ENCODE measurements at regions not wholly inside any gene's neighbourhood (a gene's known extent, or its start where the extent isn't known, plus 50 kb on each side); places are given as distances from the start of the nearest gene placed in this dataset.

DNA sequence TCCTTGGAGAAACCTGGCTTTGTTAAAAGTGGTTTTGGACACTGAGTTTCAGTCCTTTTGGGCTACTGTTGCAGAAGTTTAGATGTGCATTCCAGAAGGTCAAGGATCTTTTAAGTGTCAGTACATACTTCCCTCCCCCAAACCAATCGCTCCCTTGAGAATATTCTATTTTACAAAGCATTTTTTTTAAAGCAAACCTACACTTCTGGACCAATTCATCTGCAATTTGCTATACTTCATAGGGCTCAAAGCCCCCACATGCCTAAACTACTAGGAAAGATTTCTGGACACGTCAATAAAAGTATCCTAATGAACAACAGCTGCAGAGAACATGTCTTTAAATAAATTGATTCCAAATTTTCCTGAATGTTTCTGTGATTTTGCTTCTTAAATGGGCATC is 157.6 kb downstream of the RDH14 start:
- TF ChIP-seq, protein P1, sequence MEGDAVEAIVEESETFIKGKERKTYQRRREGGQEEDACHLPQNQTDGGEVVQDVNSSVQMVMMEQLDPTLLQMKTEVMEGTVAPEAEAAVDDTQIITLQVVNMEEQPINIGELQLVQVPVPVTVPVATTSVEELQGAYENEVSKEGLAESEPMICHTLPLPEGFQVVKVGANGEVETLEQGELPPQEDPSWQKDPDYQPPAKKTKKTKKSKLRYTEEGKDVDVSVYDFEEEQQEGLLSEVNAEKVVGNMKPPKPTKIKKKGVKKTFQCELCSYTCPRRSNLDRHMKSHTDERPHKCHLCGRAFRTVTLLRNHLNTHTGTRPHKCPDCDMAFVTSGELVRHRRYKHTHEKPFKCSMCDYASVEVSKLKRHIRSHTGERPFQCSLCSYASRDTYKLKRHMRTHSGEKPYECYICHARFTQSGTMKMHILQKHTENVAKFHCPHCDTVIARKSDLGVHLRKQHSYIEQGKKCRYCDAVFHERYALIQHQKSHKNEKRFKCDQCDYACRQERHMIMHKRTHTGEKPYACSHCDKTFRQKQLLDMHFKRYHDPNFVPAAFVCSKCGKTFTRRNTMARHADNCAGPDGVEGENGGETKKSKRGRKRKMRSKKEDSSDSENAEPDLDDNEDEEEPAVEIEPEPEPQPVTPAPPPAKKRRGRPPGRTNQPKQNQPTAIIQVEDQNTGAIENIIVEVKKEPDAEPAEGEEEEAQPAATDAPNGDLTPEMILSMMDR (IDR thresholded peaks at IDR 0.05; ENCODE audit: insufficient read depth, missing control alignments): no peak
- no peak for FAIRE-seq
- DNase-seq (ENCODE audit: insufficient read length, low spot score): no peak

DNA sequence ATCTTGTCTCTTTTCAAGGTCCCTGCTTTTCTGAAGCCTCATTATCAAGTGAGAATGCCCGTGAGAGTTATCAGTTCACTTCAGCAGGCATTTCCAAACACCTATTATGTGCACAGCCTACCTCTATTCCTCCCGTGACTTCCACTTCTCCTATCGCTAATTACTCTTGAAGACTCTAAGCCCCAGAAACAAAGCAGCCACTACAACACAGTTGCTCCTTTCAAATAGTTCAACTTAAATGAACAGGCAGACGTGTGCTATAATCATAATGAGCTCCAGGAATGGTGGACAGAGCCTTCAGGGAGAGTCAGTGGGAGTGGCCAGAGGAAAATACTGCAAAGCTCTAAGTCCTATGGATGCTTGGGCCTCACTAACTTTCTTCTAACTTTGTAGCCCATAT is 159.0 kb downstream of the RDH14 start:
- no peak for DNase-seq (ENCODE audit: insufficient read length, low spot score)
- TF ChIP-seq, protein P1 (IDR thresholded peaks at IDR 0.05; ENCODE audit: insufficient read depth, missing control alignments): no peak
- no peak for FAIRE-seq

GRCh38 chr2:18399601-18400000 is 160.9 kb downstream of the RDH14 start:
- TF ChIP-seq, protein P1 (IDR thresholded peaks at IDR 0.05; ENCODE audit: insufficient read depth, missing control alignments): no peak
- FAIRE-seq (no peak), DNase-seq (ENCODE audit: insufficient read length, low spot score) (no peak)

DNA sequence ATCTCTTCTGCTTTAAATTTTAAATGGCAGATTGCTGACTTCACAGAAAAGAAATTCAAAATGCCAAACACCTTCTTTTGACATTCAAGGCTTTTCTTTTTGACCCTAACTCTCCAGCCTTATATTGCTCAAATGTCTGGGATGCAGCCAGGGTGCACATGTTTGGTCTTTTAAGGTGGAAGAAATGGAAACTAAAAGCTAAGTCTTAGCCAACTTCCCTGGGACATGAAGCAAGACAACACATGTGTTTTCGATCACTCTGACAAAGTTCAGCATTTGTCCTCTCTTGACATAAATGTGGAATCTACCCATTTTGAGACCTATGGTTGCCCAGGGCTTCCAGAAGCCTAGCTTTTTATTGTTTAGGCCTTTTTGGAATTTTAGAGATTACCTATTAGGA is 161.6 kb downstream of the RDH14 start:
- TF ChIP-seq, protein P1 (IDR thresholded peaks at IDR 0.05; ENCODE audit: insufficient read depth, missing control alignments): no peak
- DNase-seq (ENCODE audit: insufficient read length, low spot score) (no peak), FAIRE-seq (no peak)

DNA sequence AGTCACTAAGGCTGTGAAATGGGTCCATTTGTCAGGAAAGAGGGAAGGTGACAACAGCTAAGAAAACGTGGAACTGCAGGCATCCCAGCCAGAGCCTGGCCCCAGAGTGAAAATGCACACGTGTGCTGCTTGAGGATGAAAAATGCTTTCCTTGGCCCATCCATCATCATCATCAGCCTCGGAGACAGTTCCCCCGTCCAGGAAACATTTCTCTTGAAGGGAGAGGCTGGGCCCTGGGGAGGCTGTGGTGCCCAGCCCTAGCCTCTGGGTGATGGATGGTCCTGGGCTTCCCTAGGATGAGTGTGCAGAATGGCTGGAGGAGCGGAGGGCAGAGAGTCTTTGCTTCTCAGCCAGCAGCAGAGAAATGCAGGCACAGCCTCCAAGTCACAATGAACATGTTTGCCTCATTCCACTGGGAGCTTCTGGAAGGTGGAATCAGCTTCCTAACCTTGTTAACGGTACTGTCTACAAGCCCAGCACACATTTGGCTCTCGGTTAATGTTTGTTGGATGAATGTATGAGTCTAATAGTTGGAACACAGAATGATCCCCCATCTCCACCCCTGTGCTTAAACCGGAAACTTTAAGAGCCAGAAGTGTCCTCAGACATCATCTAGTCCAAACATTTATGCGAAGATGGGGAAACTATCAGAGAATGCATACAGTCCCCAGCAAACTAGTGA is 164.0 kb downstream of the RDH14 start:
- no peak for DNase-seq (ENCODE audit: insufficient read length, low spot score)
- no peak for FAIRE-seq
- TF ChIP-seq, protein P1 (IDR thresholded peaks at IDR 0.05; ENCODE audit: insufficient read depth, missing control alignments): no peak

DNA sequence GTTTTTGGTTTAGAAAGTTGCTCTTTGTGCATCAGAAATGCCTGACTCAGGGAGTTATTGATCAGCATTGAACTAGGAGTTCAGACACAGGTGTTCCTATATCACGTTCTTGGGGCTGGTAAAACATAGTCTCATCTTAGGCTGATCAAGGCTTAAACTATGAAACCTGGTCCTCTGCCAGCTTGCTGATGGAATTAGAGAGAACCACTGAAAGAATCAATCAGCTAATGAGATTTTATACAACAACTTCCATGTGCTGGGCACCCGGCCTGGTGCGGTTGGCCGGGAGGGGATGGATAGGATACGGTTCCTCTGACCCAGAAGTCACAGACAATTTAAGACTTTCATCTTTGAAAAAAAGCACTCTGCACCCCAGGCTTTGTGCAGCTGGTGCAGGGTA is 164.9 kb downstream of the RDH14 start:
- TF ChIP-seq, protein P1 (IDR thresholded peaks at IDR 0.05; ENCODE audit: insufficient read depth, missing control alignments): no peak
- DNase-seq (ENCODE audit: insufficient read length, low spot score) (no peak), FAIRE-seq (no peak)

DNA sequence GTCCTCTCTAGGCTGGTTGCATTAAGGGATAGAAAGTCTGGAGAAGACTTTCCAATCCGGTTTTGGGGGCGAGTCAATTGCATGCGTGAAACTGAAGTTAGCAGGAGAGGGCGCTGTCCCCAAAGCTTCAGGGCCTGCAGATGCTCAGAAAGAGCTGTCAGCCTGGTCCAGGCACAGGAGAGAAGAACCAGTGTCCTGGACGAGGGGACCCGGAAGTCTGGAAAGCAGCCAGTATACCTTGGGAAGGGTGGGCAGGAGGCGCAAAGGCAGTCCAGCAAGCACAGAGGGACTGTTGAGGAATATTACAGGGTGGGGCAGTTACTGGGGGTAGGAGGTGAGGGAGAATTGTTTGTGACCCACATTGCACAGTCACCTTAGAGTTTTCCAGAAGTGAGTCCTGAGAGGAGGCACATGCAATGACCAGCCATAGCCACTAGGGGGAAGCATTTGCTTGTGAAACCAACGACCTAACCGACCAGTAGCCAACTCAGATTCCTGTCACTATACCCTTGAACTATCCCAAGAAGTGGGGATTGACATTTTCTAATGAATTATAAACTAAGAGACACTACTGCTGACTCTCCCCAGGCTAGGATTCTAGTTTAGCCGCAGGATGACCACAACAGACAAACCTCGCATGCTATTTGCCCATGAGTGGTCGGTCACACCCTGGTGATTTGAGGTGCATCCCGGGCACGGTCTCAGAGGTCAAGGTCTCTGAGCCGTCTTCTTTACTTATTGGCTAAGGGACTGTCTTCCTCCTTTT is 172.8 kb downstream of the RDH14 start:
- TF ChIP-seq, protein P1 (IDR thresholded peaks at IDR 0.05; ENCODE audit: insufficient read depth, missing control alignments): peak; percentile 91
- FAIRE-seq: peak; percentile 67
- DNase-seq (ENCODE audit: insufficient read length, low spot score): peak; percentile 18

Measured in D721Med (cell line).